IMR-90 (cell line): ENCODE measurements at regions not wholly inside any gene's neighbourhood (a gene's known extent, or its start where the extent isn't known, plus 50 kb on each side); places are given as distances from the start of the nearest gene placed in this dataset.
A peak's percentile ranks its signal among the peaks of the same experiment; 100 is the strongest.

ENCODE experiments used
- ATAC-seq: fragments of 200-7000 bp; cut with Tn5 transposase; 2 replicates; pipeline ENCODE4 v1.9.1; 2020; ENCODE audit warnings: low read depth, mild to moderate bottlenecking, moderate library complexity
- BruUV-seq: library from RNA; stranded (reverse); fragments of 400-500 nt; replicated peaks from 2 replicates; lab custom pipeline; 2021; lab: Mats Ljungman, UMichigan
- CTCF ChIA-PET: fragments of 300-600 bp; formaldehyde crosslinking; extraction: SDS; loops from one replicate; lab custom pipeline; 2021; ENCODE audit warnings: antibody characterized with exemption; lab: Yijun Ruan, JAX
- POLR2A ChIA-PET: fragments of 300-600 bp; sonication (Branson Sonifier 250); formaldehyde crosslinking; loops from one replicate; lab custom pipeline; 2022; ENCODE audit warnings: antibody characterized with exemption; ENCODE audit not compliant: unreplicated experiment; lab: Charles Lee
- DNase-seq: peaks from one replicate; pipeline ENCODE4 v3.0.0; 2013
- H2AFZ ChIP-seq: replicated peaks from 2 replicates; pipeline ENCODE3; 2013; ENCODE audit warnings: low read length, mild to moderate bottlenecking; ENCODE audit not compliant: poor library complexity
- H2AK5ac ChIP-seq: 2 replicates; pipeline ENCODE4 v1.6.1; 2013; ENCODE audit warnings: low read depth, low read length, inconsistent platforms
- H2AK9ac ChIP-seq: replicated peaks from 2 replicates; pipeline ENCODE3; 2013; ENCODE audit warnings: mild to moderate bottlenecking, low read depth, low read length, moderate library complexity; ENCODE audit not compliant: poor library complexity
- H2BK120ac ChIP-seq: 2 replicates; pipeline ENCODE4 v1.6.1; 2013; ENCODE audit warnings: low read depth, low read length, inconsistent platforms
- H2BK15ac ChIP-seq: 3 replicates; pipeline ENCODE4 v1.6.1; 2013; ENCODE audit warnings: low read depth, low read length, inconsistent platforms
- H2BK20ac ChIP-seq: 2 replicates; pipeline ENCODE4 v1.6.1; 2013; ENCODE audit warnings: low read depth, mild to moderate bottlenecking, inconsistent platforms, low read length, moderate library complexity
- H2BK5ac ChIP-seq: 2 replicates; pipeline ENCODE4 v1.6.1; 2013; ENCODE audit warnings: mild to moderate bottlenecking, low read depth, low read length, inconsistent platforms; ENCODE audit not compliant: poor library complexity, severe bottlenecking
- H3K14ac ChIP-seq: replicated peaks from 2 replicates; pipeline ENCODE4 v1.6.1; 2013; ENCODE audit warnings: low read depth, low read length, inconsistent platforms
- H3K18ac ChIP-seq: 2 replicates; pipeline ENCODE4 v1.6.1; 2013; ENCODE audit warnings: low read depth, low read length, control low read depth
- H3K23ac ChIP-seq: 2 replicates; pipeline ENCODE4 v1.6.1; 2013; ENCODE audit warnings: low read depth, low read length, inconsistent platforms
- H3K27ac ChIP-seq: 2 replicates; pipeline ENCODE4 v1.5.1; 2013; ENCODE audit warnings: mild to moderate bottlenecking, control low read depth, low read length; ENCODE audit not compliant: insufficient read depth
- H3K27me3 ChIP-seq: 2 replicates; pipeline ENCODE4 v1.6.1; 2013; ENCODE audit warnings: low read length; ENCODE audit not compliant: control insufficient read depth, insufficient read depth
- H3K36me3 ChIP-seq: 2 replicates; pipeline ENCODE4 v1.6.1; 2013; ENCODE audit warnings: low read length, mixed read lengths; ENCODE audit not compliant: control insufficient read depth, insufficient read depth
- H3K4ac ChIP-seq: 2 replicates; pipeline ENCODE4 v1.6.1; 2013; ENCODE audit warnings: low read depth, low read length, inconsistent platforms
- H3K4me1 ChIP-seq: 2 replicates; pipeline ENCODE4 v1.6.1; 2013; ENCODE audit warnings: low read length, mixed read lengths; ENCODE audit not compliant: control insufficient read depth, insufficient read depth
- H3K4me2 ChIP-seq: 2 replicates; pipeline ENCODE4 v1.6.1; 2013; ENCODE audit warnings: low read depth, mild to moderate bottlenecking, control low read depth, low read length, moderate library complexity
- H3K4me3 ChIP-seq: 2 replicates; pipeline ENCODE4 v1.5.1; 2013; ENCODE audit warnings: low read depth, mild to moderate bottlenecking, control low read depth, low read length, moderate library complexity; ENCODE audit not compliant: insufficient read depth
- H3K56ac ChIP-seq: 2 replicates; pipeline ENCODE4 v1.6.1; 2013; ENCODE audit warnings: low read length, inconsistent platforms; ENCODE audit not compliant: insufficient read depth; ENCODE audit errors: extremely low read depth
- H3K79me1 ChIP-seq, 2 experiments: 2 replicates each; pipeline ENCODE4 v1.6.1; 2013; ENCODE audit warnings: low read length in 2 of 2, inconsistent platforms in 1 of 2, low read depth in 1 of 2
- H3K9ac ChIP-seq: 2 replicates; pipeline ENCODE4 v1.6.1; 2013; ENCODE audit warnings: low read depth, low read length, control low read depth
- H3K9me1 ChIP-seq: 2 replicates; pipeline ENCODE4 v1.6.1; 2013; ENCODE audit warnings: low read length, inconsistent platforms; ENCODE audit not compliant: insufficient read depth
- H3K9me3 ChIP-seq: 2 replicates; pipeline ENCODE4 v1.6.1; 2013; ENCODE audit warnings: low read length; ENCODE audit not compliant: control insufficient read depth, insufficient read depth
- H4K20me1 ChIP-seq: 2 replicates; pipeline ENCODE4 v1.6.1; 2013; ENCODE audit warnings: low read length, inconsistent platforms; ENCODE audit not compliant: insufficient read depth
- H4K5ac ChIP-seq: 2 replicates; pipeline ENCODE4 v1.6.1; 2013; ENCODE audit warnings: mild to moderate bottlenecking, low read depth, low read length, control low read depth
- H4K8ac ChIP-seq, 2 experiments: 2 replicates each; pipeline ENCODE4 v1.6.1; 2013; ENCODE audit warnings: low read depth in 2 of 2, low read length in 2 of 2, control low read depth in 1 of 2, inconsistent platforms in 1 of 2
- H4K91ac ChIP-seq: 2 replicates; pipeline ENCODE4 v1.6.1; 2013; ENCODE audit warnings: low read depth, low read length, inconsistent platforms; ENCODE audit not compliant: insufficient read depth
- BHLHE40 ChIP-seq: fragments of 150-350 bp; IDR thresholded peaks from 2 replicates; pipeline ENCODE4 v1.6.1; 2016; ENCODE audit warnings: mild to moderate bottlenecking, low read depth, low read length
- CEBPB ChIP-seq: IDR thresholded peaks from 2 replicates; pipeline ENCODE4 v1.6.1; 2012; ENCODE audit warnings: low read depth, low read length, improper control_type of control experiment
- CHD1 ChIP-seq: IDR thresholded peaks from 2 replicates; pipeline ENCODE4 v1.6.1; 2012; ENCODE audit warnings: low read depth, low read length, improper control_type of control experiment
- CTCF ChIP-seq: conservative IDR thresholded peaks from 2 replicates; pipeline ENCODE4 v1.5.1; 2012; ENCODE audit warnings: mild to moderate bottlenecking, low read depth, low read length, improper control_type of control experiment
- ELK1 ChIP-seq: fragments of 150-350 bp; IDR thresholded peaks from 2 replicates; pipeline ENCODE4 v1.6.1; 2016; ENCODE audit warnings: low read depth, mild to moderate bottlenecking, low read length, moderate library complexity, borderline replicate concordance
- MAFK ChIP-seq: IDR thresholded peaks from 2 replicates; pipeline ENCODE4 v1.6.1; 2012; ENCODE audit warnings: low read depth, low read length, improper control_type of control experiment
- MAZ ChIP-seq: IDR thresholded peaks from 2 replicates; pipeline ENCODE4 v1.6.1; 2012; ENCODE audit warnings: low read depth, mild to moderate bottlenecking, low read length, improper control_type of control experiment, moderate library complexity, borderline replicate concordance
- NFE2L2 ChIP-seq: fragments of 150-350 bp; IDR thresholded peaks from 2 replicates; pipeline ENCODE4 v1.6.1; 2016; ENCODE audit warnings: low read depth, mild to moderate bottlenecking, low read length
- RAD21 ChIP-seq: IDR thresholded peaks from 2 replicates; pipeline ENCODE4 v1.6.1; 2012; ENCODE audit warnings: low read length, improper control_type of control experiment
- RCOR1 ChIP-seq: IDR thresholded peaks from 2 replicates; pipeline ENCODE4 v1.6.1; 2012; ENCODE audit warnings: mild to moderate bottlenecking, low read length, improper control_type of control experiment; ENCODE audit not compliant: insufficient replicate concordance
- RFX5 ChIP-seq: IDR thresholded peaks from 2 replicates; pipeline ENCODE4 v1.8.0; 2012; ENCODE audit warnings: low read depth, mild to moderate bottlenecking, low read length, moderate library complexity
- WGBS, 2 experiments: methylation state at CpG; one replicate each; pipeline versions ENCODE4 v1.1.5 to v1.1.7; 2013; ENCODE audit warnings: missing lambda C conversion rate in 2 of 2; ENCODE audit not compliant: insufficient read length in 1 of 2; ENCODE audit errors: extremely low coverage in 2 of 2; 5-methylcytosine and 5-hydroxymethylcytosine counted together
- dilution Hi-C: fragments of 300-500 bp; cut with HindIII; formaldehyde crosslinking; loops from one replicate; pipeline ENCODE4 v1.14.3; 2018; ENCODE audit warnings: low sequenced_read_pairs; ENCODE audit not compliant: unreplicated experiment
- in situ Hi-C: fragments of 300-500 bp; cut with MboI; formaldehyde crosslinking; loops from 3 replicates; pipeline ENCODE4 v1.14.3; 2019; ENCODE audit warnings: low sequenced_read_pairs, inconsistent platforms, mixed read lengths
- intact Hi-C: fragments of 100-400 bp; cut with micrococcal nuclease; formaldehyde crosslinking; loops from 2 replicates; pipeline ENCODE4 v1.10.0; 2022

- no CpG with 5 or more reads among the region's 5 CpGs for WGBS, 2 experiments
- TF ChIP-seq CHD1 = no peak
- TF ChIP-seq BHLHE40 = no peak
- TF ChIP-seq RFX5 = no peak
- TF ChIP-seq NFE2L2 = no peak
- TF ChIP-seq RCOR1 = no peak
- no peak for TF ChIP-seq MAZ
- TF ChIP-seq CTCF = no peak
- TF ChIP-seq CEBPB = no peak
- TF ChIP-seq MAFK = no peak
- no peak for TF ChIP-seq ELK1
- TF ChIP-seq RAD21 = no peak
- CTCF ChIA-PET = no interaction called here
- DNase-seq (peak; percentile 36), ATAC-seq (no peak)
- Histone ChIP-seq H3K4me3 (no peak overlapping the region), H3K4ac (no peak overlapping the region), H2BK120ac (no peak overlapping the region), H3K79me1 (peaks cover 29 to 44% of the 10 kb centered on the region in 2 experiments), H2AK5ac (no peak overlapping the region), H2AK9ac (no peak overlapping the region), H4K20me1 (peaks cover 3% of the 10 kb centered on the region; the same call in 1 of the 2 replicates), H4K8ac (no peak overlapping the region), H3K4me1 (no peaks in the 10 kb centered on the region; the same call in 1 of the 2 replicates), H3K36me3 (no peaks in the 10 kb centered on the region), H3K9me3 (no peaks in the 10 kb centered on the region; the same call in 1 of the 2 replicates), H3K18ac (no peak overlapping the region), H3K23ac (no peak overlapping the region), H3K14ac (0 out of 2 replicates have a peak overlapping the region, but pooled peaks have one; percentile 29), H3K9me1 (0 out of 2 replicates have a peak, but pooled peaks cover 3% of the 10 kb centered on the region), H3K9ac (no peak overlapping the region), H2BK15ac (no peak overlapping the region), H3K4me2 (no peak overlapping the region), H3K27ac (no peak overlapping the region), H2BK5ac (no peak overlapping the region), H2AFZ (no peak overlapping the region), H4K91ac (no peak overlapping the region), H2BK20ac (no peak overlapping the region), H3K56ac (no peak overlapping the region), H3K27me3 (no peaks in the 10 kb centered on the region), H4K5ac (no peak overlapping the region)
- dilution Hi-C loops (no loop called here), in situ Hi-C loops (no loop called here), intact Hi-C loops (no loop called here)
- BruUV-seq = no TSS peak
- POLR2A ChIA-PET = no interaction called here
Observed at GRCh38 chr6:154887051-154887450, 108.1 kb upstream of the TIAM2 start.
